Liver (tissue), 8 donors: ENCODE measurements at regions not wholly inside any gene's neighbourhood (a gene's known extent, or its start where the extent isn't known, plus 50 kb on each side); places are given as distances from the start of the nearest gene placed in this dataset.

Experiments used
- DNase-seq: peaks from one replicate; pipeline ENCODE4 v3.0.0-alpha.2; 2017; ENCODE audit warnings: low spot score
- H3K27ac ChIP-seq, 2 donors: one replicate each; pipeline ENCODE4 v1.7.0; 2013; ENCODE audit warnings: inconsistent platforms in 2 of 2, low read length in 2 of 2, control low read depth in 1 of 2, low read depth in 1 of 2, mild to moderate bottlenecking in 1 of 2
- H3K27me3 ChIP-seq, 4 donors: one replicate each; pipeline versions ENCODE4 v1.6.1 to v1.7.0; 2013; ENCODE audit warnings: low read length in 3 of 4, inconsistent platforms in 1 of 4, mild to moderate bottlenecking in 1 of 4, moderate library complexity in 1 of 4; ENCODE audit not compliant: control insufficient read depth in 4 of 4, insufficient read depth in 4 of 4
- H3K36me3 ChIP-seq, 4 donors: one replicate each; pipeline versions ENCODE4 v1.6.1 to v1.7.0; 2013; ENCODE audit warnings: low read length in 3 of 4, mild to moderate bottlenecking in 3 of 4, low read depth in 1 of 4, moderate library complexity in 1 of 4; ENCODE audit not compliant: control insufficient read depth in 4 of 4, insufficient read depth in 3 of 4
- H3K4me1 ChIP-seq, 4 donors: one replicate each; pipeline versions ENCODE4 v1.6.1 to v1.7.0; 2013; ENCODE audit warnings: low read length in 3 of 4, mild to moderate bottlenecking in 3 of 4, moderate library complexity in 1 of 4; ENCODE audit not compliant: control insufficient read depth in 4 of 4, insufficient read depth in 4 of 4
- H3K4me3 ChIP-seq, 3 donors: one replicate each; pipeline versions ENCODE4 v1.6.1 to v1.7.0; 2013; ENCODE audit warnings: low read length in 3 of 3, control low read depth in 1 of 3, low read depth in 1 of 3, mild to moderate bottlenecking in 1 of 3
- H3K9ac ChIP-seq, 2 donors: one replicate each; pipeline ENCODE4 v1.7.0; 2013; ENCODE audit warnings: low read length in 2 of 2, mild to moderate bottlenecking in 2 of 2, moderate library complexity in 2 of 2, control low read depth in 1 of 2, low read depth in 1 of 2
- H3K9me3 ChIP-seq, 4 donors: one replicate each; pipeline versions ENCODE4 v1.6.1 to v1.7.0; 2013; ENCODE audit warnings: low read length in 3 of 4; ENCODE audit not compliant: control insufficient read depth in 4 of 4
- ATF3 ChIP-seq: IDR thresholded peaks from 2 replicates; pipeline ENCODE4 v1.6.1; 2016; ENCODE audit warnings: antibody characterized with exemption
- EGR1 ChIP-seq, 2 donors: IDR thresholded peaks; 2 replicates each; pipeline ENCODE4 v1.6.1; 2016 to 2018; ENCODE audit warnings: antibody characterized with exemption in 2 of 2, low read depth in 2 of 2
- FOXA2 ChIP-seq: IDR thresholded peaks from 2 replicates; pipeline ENCODE4 v1.6.1; 2016; ENCODE audit warnings: antibody characterized with exemption
- HNF4A ChIP-seq, 2 donors: conservative IDR thresholded peaks; 2 replicates each; pipeline ENCODE4 v1.6.1; 2016; ENCODE audit warnings: antibody characterized with exemption in 2 of 2, mild to moderate bottlenecking in 2 of 2
- HNF4G ChIP-seq: IDR thresholded peaks from 2 replicates; pipeline ENCODE4 v1.6.1; 2016; ENCODE audit warnings: antibody characterized with exemption
- JUND ChIP-seq, 2 donors: IDR thresholded peaks; 2 replicates each; pipeline ENCODE4 v1.6.1; 2016; ENCODE audit warnings: antibody characterized with exemption in 2 of 2
- RAD21 ChIP-seq, 2 donors: IDR thresholded peaks; 2 replicates each; pipeline ENCODE4 v1.6.1; 2016; ENCODE audit warnings: antibody characterized with exemption in 2 of 2, mild to moderate bottlenecking in 2 of 2
- RXRA ChIP-seq, 2 donors: IDR thresholded peaks; 2 replicates each; pipeline ENCODE4 v1.6.1; 2017 to 2018; ENCODE audit warnings: antibody characterized with exemption in 2 of 2, mild to moderate bottlenecking in 1 of 2
- YY1 ChIP-seq: IDR thresholded peaks from 2 replicates; pipeline ENCODE4 v1.6.1; 2016; ENCODE audit warnings: antibody characterized with exemption, mild to moderate bottlenecking
- WGBS: extraction: QIAGEN DNeasy Blood & Tissue Kit; methylation state at CpG from one replicate; pipeline ENCODE4 v1.1.7; 2013; 5-methylcytosine and 5-hydroxymethylcytosine counted together
- TF ChIP-seq, protein P1 (sequence below): fragments of 150-350 bp; IDR thresholded peaks from 2 replicates; pipeline ENCODE4 v1.5.1; 2017; ENCODE audit warnings: improper control_type of control experiment, low read depth, low read length; ENCODE audit not compliant: missing input control
- TF ChIP-seq, protein P2 (sequence below): IDR thresholded peaks from 2 replicates; pipeline ENCODE4 v1.6.1; 2016; ENCODE audit warnings: antibody characterized with exemption, mild to moderate bottlenecking
- donor health status: healthy.
- donor health status: healthy.
- donor health status: healthy.
- donor health status: healthy.
- donor health status: healthy.

DNA sequence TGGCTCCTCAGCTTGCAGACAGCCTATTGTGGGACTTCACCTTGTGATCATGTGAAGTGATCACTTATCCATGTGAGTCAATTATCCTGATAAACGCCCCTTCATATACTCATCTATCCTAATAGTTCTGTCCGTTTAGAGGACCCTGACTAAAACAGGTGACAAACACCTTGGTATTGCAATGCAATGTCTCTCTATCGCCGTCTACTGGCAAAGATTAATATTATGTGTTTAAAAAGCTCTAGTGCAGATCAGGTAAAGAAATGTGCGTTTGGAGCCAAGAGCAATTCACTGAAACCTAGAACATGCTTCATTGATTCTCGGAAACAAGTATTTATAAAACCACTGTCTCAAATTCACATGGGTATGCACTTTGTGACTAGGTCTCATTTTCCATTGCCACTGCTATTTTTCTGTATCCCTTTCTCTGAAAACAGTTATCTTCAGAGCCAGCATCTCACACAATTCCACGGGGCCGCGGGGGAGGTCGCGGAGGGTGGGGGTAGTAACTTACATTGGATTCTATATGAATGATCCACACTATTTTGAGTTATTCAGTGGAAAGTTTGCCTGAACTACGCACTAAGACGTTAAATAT, 554.6 kb upstream of the NCAM2 start:
- Histone ChIP-seq H3K27me3 (no peaks in the 10 kb centered on the region), H3K4me3 (no peak overlapping the region), H3K27ac (no peak overlapping the region), H3K36me3 (no peaks in the 10 kb centered on the region), H3K9me3 (no peaks in the 10 kb centered on the region), H3K9ac (no peak overlapping the region), H3K4me1 (no peaks in the 10 kb centered on the region)
- TF ChIP-seq FOXA2 (no peak), RAD21 (IDR thresholded peaks at IDR 0.05) (peak; percentile 55 to 63)
- TF ChIP-seq, protein P1, sequence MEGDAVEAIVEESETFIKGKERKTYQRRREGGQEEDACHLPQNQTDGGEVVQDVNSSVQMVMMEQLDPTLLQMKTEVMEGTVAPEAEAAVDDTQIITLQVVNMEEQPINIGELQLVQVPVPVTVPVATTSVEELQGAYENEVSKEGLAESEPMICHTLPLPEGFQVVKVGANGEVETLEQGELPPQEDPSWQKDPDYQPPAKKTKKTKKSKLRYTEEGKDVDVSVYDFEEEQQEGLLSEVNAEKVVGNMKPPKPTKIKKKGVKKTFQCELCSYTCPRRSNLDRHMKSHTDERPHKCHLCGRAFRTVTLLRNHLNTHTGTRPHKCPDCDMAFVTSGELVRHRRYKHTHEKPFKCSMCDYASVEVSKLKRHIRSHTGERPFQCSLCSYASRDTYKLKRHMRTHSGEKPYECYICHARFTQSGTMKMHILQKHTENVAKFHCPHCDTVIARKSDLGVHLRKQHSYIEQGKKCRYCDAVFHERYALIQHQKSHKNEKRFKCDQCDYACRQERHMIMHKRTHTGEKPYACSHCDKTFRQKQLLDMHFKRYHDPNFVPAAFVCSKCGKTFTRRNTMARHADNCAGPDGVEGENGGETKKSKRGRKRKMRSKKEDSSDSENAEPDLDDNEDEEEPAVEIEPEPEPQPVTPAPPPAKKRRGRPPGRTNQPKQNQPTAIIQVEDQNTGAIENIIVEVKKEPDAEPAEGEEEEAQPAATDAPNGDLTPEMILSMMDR, result peak; percentile 34
- no peak for DNase-seq
- WGBS, result 57% methylated on average over 13 of the region's 13 CpGs

- Histone ChIP-seq H3K4me3 (no peak overlapping the region), H3K36me3 (no peaks in the 10 kb centered on the region), H3K9me3 (no peaks in the 10 kb centered on the region), H3K4me1 (no peaks in the 10 kb centered on the region), H3K9ac (no peak overlapping the region), H3K27ac (no peak overlapping the region), H3K27me3 (no peaks in the 10 kb centered on the region)
- DNase-seq, result no peak
- TF ChIP-seq FOXA2 (no peak), JUND (IDR thresholded peaks at IDR 0.05) (no peak), YY1 (no peak), ATF3 (no peak)
- TF ChIP-seq, protein P2, sequence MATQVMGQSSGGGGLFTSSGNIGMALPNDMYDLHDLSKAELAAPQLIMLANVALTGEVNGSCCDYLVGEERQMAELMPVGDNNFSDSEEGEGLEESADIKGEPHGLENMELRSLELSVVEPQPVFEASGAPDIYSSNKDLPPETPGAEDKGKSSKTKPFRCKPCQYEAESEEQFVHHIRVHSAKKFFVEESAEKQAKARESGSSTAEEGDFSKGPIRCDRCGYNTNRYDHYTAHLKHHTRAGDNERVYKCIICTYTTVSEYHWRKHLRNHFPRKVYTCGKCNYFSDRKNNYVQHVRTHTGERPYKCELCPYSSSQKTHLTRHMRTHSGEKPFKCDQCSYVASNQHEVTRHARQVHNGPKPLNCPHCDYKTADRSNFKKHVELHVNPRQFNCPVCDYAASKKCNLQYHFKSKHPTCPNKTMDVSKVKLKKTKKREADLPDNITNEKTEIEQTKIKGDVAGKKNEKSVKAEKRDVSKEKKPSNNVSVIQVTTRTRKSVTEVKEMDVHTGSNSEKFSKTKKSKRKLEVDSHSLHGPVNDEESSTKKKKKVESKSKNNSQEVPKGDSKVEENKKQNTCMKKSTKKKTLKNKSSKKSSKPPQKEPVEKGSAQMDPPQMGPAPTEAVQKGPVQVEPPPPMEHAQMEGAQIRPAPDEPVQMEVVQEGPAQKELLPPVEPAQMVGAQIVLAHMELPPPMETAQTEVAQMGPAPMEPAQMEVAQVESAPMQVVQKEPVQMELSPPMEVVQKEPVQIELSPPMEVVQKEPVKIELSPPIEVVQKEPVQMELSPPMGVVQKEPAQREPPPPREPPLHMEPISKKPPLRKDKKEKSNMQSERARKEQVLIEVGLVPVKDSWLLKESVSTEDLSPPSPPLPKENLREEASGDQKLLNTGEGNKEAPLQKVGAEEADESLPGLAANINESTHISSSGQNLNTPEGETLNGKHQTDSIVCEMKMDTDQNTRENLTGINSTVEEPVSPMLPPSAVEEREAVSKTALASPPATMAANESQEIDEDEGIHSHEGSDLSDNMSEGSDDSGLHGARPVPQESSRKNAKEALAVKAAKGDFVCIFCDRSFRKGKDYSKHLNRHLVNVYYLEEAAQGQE, result no peak
- 52% methylated on average over 2 of the region's 2 CpGs for WGBS
These were observed 552.2 kb upstream of the NCAM2 start for GRCh38 chr21:20445971-20446370.

DNA sequence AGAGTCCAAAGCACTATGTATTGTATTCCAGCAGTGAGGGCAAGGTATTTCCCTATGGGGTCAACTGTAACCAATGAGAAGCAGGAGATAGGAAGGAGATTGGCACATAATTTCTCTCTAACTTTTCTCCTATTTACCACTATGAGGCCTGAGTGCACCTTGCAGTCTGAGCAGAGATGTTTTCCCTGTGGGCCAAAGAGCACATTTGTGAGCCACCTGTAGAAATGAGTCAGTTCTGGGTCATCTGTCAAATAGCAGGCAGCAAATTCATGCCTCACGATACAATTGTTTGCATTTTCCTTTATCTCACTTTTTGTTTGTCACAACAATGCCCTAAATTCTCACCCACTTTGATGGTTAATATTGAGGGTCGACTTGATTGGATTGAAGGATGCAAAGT, 547.2 kb upstream of the NCAM2 start:
- no peak overlapping the region for H3K27ac ChIP-seq
- DNase-seq, result no peak
- WGBS, result 51% methylated on average over 2 of the region's 2 CpGs
- H3K36me3 ChIP-seq, result no peaks in the 10 kb centered on the region
- TF ChIP-seq YY1 (no peak), ATF3 (no peak), HNF4G (no peak), RXRA (IDR thresholded peaks at IDR 0.05) (no peak), HNF4A (conservative IDR thresholded peaks at IDR 0.05) (no peak), EGR1 (IDR thresholded peaks at IDR 0.05; ENCODE audit: low read depth in 2 of 2) (no peak), JUND (IDR thresholded peaks at IDR 0.05) (no peak)
- TF ChIP-seq, protein P2, result no peak
- no peak overlapping the region for H3K4me3 ChIP-seq
- H3K4me1 ChIP-seq, result no peaks in the 10 kb centered on the region
- no peaks in the 10 kb centered on the region for H3K27me3 ChIP-seq
- H3K9me3 ChIP-seq, result no peaks in the 10 kb centered on the region
- H3K9ac ChIP-seq, result no peak overlapping the region
